GM20000 (cell line): ENCODE measurements at regions not wholly inside any gene's neighbourhood (a gene's known extent, or its start where the extent isn't known, plus 50 kb on each side); places are given as distances from the start of the nearest gene placed in this dataset.

Experiments used
- DNase-seq: peaks from one replicate; pipeline ENCODE4 v3.0.0; 2012; ENCODE audit warnings: low spot score
- TF ChIP-seq, protein P1 (sequence below): IDR thresholded peaks from 2 replicates; pipeline ENCODE4 v1.5.1; 2012; ENCODE audit warnings: mild to moderate bottlenecking, control low read depth; ENCODE audit errors: extremely low read depth, missing control alignments

DNA sequence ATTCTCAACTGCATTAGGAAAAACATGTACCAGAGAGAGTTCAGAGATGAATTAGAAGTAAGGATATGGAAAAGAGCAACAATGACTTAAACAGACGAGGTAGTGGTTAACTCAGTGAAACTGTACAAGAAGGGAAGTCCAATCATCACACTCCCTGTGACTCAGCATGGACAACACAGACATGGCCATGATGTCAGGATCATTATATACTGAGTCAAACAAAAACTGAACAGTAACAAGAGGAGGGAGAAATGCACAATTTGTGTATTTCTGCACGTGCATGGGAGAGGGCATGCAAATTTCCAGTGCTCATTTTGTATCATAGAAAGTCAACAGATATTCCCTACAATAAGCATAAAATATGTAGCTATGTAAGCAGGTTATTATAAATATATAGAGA is 1037.8 kb downstream of the BCL11B start:
- TF ChIP-seq, protein P1, sequence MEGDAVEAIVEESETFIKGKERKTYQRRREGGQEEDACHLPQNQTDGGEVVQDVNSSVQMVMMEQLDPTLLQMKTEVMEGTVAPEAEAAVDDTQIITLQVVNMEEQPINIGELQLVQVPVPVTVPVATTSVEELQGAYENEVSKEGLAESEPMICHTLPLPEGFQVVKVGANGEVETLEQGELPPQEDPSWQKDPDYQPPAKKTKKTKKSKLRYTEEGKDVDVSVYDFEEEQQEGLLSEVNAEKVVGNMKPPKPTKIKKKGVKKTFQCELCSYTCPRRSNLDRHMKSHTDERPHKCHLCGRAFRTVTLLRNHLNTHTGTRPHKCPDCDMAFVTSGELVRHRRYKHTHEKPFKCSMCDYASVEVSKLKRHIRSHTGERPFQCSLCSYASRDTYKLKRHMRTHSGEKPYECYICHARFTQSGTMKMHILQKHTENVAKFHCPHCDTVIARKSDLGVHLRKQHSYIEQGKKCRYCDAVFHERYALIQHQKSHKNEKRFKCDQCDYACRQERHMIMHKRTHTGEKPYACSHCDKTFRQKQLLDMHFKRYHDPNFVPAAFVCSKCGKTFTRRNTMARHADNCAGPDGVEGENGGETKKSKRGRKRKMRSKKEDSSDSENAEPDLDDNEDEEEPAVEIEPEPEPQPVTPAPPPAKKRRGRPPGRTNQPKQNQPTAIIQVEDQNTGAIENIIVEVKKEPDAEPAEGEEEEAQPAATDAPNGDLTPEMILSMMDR, result no peak
- DNase-seq, result no peak

DNA sequence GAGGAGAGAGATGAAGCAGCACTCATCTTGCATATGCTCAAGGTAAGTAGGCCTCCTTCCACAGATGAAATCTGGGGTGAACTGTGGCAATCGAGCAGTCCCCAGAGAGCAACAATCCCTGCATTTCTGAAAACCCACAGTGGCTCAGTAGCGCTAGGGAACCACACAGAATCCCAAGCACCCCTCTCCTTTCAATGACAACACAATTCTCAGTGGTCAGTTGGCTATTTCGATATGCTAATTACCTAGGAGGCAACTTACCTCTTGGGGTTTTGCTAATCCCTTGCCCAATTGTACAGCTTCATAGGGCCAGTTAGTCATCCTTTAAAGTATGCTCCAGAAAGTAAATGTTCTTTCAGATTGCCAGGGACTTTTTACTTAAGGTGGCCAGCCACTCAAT is 1035.7 kb downstream of the BCL11B start:
- no peak for DNase-seq
- TF ChIP-seq, protein P1, result no peak

DNA sequence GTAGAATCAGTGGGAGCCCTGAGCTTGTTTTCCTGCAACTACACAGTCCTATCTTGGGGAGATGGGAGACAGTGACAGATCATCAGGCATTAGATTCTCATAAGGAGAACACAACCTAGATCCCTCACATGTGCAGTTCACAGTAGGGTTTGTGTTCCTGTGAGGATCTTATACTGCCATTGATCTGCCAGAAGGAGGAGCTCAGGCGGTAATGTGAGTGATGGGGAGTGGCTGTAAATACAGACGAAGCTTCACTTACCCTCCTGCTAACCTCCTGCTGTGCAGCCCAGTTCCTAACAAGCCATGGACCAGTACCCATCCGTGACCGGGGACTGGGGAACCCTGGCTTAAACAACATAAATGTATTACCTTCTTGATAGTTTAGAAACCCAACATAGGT is 1034.1 kb downstream of the BCL11B start:
- no peak for DNase-seq
- TF ChIP-seq, protein P1, result no peak

DNA sequence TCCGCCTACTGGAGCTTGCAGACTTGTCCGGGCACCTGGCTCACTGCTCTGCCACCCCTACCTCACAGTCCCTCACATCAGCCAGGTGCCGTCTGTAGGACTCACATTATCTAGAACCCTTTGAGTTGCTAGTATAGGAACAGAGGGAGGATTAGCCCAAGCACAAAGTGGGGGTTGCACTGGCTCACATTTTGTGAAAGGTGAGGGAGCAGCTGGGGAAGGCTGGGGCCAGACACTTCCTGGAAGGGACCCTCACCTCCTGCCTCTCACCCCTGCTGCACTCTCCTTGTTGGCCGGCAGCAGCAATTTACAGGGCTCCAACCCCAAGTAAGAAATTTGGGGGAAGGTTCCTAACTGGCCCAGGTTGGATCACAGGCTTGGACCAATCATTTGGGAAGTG is 1031.6 kb downstream of the BCL11B start:
- TF ChIP-seq, protein P1, result no peak
- DNase-seq, result no peak

DNA sequence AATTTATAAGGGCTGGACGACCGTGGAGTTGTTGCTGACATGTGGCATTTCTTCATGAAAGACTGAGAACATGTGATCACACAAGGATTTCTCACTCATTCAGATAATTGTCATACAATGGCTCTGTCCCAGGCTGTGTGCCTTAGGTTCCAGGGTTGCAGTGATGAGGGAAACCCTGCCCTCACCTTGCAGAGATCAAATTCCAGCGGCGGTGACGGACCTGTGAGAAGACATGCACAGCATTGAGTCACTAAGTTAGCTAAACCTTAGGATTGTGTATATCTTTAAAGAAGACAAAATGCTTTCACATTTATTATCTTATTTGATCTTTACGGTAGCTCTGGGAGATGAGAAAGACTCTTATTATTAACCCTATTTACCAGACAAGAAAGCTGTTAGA is 1029.1 kb downstream of the BCL11B start:
- DNase-seq, result no peak
- TF ChIP-seq, protein P1, result no peak

DNA sequence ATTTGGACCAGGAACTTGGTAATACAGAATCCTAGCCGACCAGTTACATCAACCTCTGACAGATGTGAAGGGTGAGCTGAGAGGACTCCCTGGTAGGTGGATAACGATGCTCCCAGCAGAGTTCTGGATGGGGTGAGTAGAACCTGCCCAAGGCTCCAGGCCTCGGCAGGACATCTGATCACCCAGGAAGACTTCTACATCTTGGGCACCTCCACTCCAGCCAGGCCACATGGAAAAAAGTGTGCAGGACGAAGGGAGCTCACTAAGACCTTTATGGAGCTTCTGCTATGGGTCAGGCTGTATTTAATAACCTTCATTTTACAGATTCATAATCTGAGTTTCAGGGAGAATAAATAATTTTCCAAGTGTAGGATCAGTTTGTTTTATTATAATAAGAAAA is 1028.7 kb downstream of the BCL11B start:
- TF ChIP-seq, protein P1, result no peak
- DNase-seq, result no peak

DNA sequence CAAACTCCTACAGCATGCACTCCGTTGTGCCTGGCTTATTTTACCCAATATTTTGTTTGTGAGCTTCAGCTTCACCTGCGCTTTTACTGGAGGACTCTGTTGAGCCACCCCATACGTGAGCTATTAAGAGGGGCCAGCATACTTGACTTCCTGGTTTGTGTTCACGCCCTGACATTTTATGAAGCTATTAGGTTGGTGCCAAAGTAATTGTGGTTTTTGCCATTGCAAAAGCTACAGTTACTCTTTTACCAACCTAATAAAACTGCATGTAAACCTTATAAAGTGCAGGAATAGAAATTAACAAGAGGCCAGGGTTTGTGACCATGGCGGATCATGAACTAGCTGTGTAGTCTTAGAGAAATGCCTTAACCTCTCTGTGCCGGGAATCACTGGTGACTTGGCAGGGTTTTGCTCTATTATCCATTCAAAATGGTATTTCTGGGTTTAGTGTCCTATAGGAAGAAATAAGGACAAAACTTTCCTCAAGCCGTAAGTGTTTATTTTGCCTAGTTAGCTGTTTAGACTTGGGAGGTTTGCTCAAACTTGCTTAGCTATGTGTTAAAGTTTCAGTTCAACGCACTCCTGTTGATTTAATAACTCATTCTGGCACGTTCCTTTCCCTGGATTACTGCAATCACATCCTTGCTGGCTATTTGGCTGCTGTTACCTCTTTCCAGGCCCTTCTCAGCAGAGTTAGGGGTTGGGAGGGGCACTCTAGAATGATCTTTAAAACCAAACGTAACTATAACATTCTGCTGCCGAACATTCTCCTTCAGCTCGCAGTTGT is 1027.6 kb downstream of the BCL11B start:
- TF ChIP-seq, protein P1, result no peak
- DNase-seq, result no peak
